ENCODE measurements at regions not wholly inside any gene's neighbourhood (a gene's known extent, or its start where the extent isn't known, plus 50 kb on each side); places are given as distances from the start of the nearest gene placed in this dataset.

DNA sequence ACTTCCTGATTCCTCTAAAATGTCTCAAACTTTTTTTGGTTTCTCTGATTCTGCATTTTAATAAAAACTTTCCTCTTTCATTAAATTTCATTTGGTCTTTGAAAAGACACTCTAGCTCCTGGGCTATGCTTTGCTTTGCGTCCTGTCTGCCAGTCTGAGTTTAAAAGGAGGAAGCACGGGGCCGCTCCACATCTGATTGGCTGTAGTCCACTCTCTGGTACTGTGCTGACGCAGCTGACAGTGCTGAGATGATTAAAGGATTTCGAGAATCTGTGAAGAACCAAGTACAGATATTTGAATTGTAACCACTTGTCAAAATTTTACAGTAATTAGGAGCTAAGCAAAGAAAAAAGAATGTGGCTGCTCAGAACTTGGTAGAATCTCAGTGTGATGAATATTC is 199.6 kb upstream of the HNMT start:
- no peaks in the 10 kb centered on the region for H3K27me3 Mint-ChIP-seq (ENCODE audit: unreplicated experiment)
- no peaks in the 10 kb centered on the region for H3K4me1 Mint-ChIP-seq (ENCODE audit: low read depth, unreplicated experiment)
- no peak overlapping the region for H3K27ac Mint-ChIP-seq (ENCODE audit: unreplicated experiment)
- DNase-seq, result no peak
- TF ChIP-seq, protein P1, sequence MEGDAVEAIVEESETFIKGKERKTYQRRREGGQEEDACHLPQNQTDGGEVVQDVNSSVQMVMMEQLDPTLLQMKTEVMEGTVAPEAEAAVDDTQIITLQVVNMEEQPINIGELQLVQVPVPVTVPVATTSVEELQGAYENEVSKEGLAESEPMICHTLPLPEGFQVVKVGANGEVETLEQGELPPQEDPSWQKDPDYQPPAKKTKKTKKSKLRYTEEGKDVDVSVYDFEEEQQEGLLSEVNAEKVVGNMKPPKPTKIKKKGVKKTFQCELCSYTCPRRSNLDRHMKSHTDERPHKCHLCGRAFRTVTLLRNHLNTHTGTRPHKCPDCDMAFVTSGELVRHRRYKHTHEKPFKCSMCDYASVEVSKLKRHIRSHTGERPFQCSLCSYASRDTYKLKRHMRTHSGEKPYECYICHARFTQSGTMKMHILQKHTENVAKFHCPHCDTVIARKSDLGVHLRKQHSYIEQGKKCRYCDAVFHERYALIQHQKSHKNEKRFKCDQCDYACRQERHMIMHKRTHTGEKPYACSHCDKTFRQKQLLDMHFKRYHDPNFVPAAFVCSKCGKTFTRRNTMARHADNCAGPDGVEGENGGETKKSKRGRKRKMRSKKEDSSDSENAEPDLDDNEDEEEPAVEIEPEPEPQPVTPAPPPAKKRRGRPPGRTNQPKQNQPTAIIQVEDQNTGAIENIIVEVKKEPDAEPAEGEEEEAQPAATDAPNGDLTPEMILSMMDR (IDR thresholded peaks at IDR 0.05; ENCODE audit: partially characterized antibody, unreplicated experiment), result no peak
- no peak overlapping the region for H3K4me3 Mint-ChIP-seq (ENCODE audit: unreplicated experiment)
- H3K36me3 Mint-ChIP-seq (ENCODE audit: unreplicated experiment), result peaks cover 5% of the 10 kb centered on the region
- H3K9me3 Mint-ChIP-seq (ENCODE audit: unreplicated experiment), result no peaks in the 10 kb centered on the region

DNA sequence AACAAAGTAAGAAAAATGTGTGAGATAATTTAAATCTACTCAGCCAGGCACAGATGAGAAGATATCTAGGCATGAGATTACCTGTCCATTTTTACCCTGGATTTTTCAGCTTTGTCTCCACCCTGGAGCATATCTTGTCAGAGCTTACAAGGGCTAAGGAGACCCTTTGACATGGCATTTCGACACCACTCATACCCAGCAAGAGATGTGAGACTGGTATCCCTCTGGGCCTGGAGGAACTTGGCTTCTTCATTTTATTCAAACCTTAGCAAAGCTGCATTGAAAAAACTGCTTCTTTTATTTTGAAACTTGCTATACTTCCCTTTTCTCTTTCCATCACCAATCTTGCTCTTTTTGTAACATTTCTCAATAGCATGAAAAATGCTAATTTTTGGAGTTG is 194.9 kb upstream of the HNMT start:
- TF ChIP-seq, protein P1 (IDR thresholded peaks at IDR 0.05; ENCODE audit: partially characterized antibody, unreplicated experiment), result no peak
- Mint-ChIP-seq H3K27me3 (ENCODE audit: unreplicated experiment) (no peaks in the 10 kb centered on the region), H3K4me3 (ENCODE audit: unreplicated experiment) (no peak overlapping the region), H3K27ac (ENCODE audit: unreplicated experiment) (no peak overlapping the region), H3K36me3 (ENCODE audit: unreplicated experiment) (peaks cover 5% of the 10 kb centered on the region), H3K9me3 (ENCODE audit: unreplicated experiment) (no peaks in the 10 kb centered on the region), H3K4me1 (ENCODE audit: low read depth, unreplicated experiment) (no peaks in the 10 kb centered on the region)
- no peak for DNase-seq

DNA sequence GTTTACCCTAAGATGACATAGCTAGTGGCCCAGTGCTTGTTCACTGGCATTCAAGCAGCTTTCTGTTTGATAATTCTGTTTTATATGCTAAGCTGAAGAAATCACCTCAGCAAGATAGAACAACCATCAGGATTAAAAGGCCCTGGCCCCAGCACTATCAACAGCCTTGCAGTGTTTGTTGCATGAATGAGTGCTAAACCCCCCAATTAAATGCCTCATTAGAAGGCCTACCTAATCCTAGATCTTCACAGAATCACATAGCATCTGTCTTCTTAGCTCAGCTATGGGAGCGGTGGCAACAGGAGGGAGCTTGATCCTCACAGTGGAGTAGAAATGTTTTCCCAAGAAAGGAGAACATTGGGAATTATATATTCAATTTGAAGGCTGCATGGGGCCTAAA is 194.1 kb upstream of the HNMT start:
- Mint-ChIP-seq H3K36me3 (ENCODE audit: unreplicated experiment) (peaks cover 5% of the 10 kb centered on the region), H3K27ac (ENCODE audit: unreplicated experiment) (no peak overlapping the region), H3K4me1 (ENCODE audit: low read depth, unreplicated experiment) (no peaks in the 10 kb centered on the region), H3K4me3 (ENCODE audit: unreplicated experiment) (no peak overlapping the region), H3K9me3 (ENCODE audit: unreplicated experiment) (no peaks in the 10 kb centered on the region), H3K27me3 (ENCODE audit: unreplicated experiment) (no peaks in the 10 kb centered on the region)
- TF ChIP-seq, protein P1 (IDR thresholded peaks at IDR 0.05; ENCODE audit: partially characterized antibody, unreplicated experiment), result no peak
- no peak for DNase-seq

DNA sequence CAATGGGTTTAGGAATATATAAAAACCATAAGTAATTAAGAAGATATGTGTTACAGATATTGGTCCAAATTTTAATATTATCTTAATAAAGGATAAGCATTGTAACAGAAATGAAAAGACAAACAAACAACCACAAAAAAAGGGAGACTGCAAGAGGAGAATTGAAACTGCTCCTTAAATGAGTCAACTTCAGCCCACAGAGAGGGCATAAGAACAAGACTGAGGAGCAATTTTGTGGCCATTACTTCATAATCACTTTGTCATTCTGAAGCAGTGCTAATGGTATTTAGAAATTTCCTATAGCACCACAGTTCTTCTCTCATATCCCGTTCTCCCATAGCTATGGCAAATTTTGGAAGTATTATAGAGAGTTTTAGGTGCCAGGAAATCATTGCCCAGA is 193.2 kb upstream of the HNMT start:
- Mint-ChIP-seq H3K4me1 (ENCODE audit: low read depth, unreplicated experiment) (no peaks in the 10 kb centered on the region), H3K36me3 (ENCODE audit: unreplicated experiment) (peaks cover 5% of the 10 kb centered on the region), H3K9me3 (ENCODE audit: unreplicated experiment) (no peaks in the 10 kb centered on the region), H3K27ac (ENCODE audit: unreplicated experiment) (no peak overlapping the region), H3K27me3 (ENCODE audit: unreplicated experiment) (no peaks in the 10 kb centered on the region), H3K4me3 (ENCODE audit: unreplicated experiment) (no peak overlapping the region)
- TF ChIP-seq, protein P1 (IDR thresholded peaks at IDR 0.05; ENCODE audit: partially characterized antibody, unreplicated experiment), result no peak
- no peak for DNase-seq

DNA sequence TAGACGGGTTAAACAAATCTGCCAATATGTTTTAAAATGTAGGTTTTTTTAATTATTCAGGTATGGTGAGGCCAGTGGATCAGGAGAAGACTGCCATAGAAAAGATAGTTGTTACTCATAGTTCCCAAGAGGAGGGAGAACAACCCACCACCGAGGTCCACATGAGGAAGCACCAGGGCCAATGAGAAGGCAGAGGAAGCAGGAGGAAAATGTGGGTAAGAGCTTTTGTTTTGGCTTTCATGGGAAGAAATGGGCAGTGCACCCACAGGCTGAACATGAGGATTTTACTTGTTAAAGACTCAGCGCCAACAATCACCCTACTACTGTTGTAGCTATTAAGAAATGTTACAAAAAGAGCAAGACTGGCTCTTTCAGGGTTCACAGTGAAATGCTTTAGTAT is 191.8 kb upstream of the HNMT start:
- TF ChIP-seq, protein P1 (IDR thresholded peaks at IDR 0.05; ENCODE audit: partially characterized antibody, unreplicated experiment), result no peak
- Mint-ChIP-seq H3K9me3 (ENCODE audit: unreplicated experiment) (no peaks in the 10 kb centered on the region), H3K4me1 (ENCODE audit: low read depth, unreplicated experiment) (no peaks in the 10 kb centered on the region), H3K27me3 (ENCODE audit: unreplicated experiment) (no peaks in the 10 kb centered on the region), H3K4me3 (ENCODE audit: unreplicated experiment) (no peak overlapping the region), H3K36me3 (ENCODE audit: unreplicated experiment) (peaks cover 5% of the 10 kb centered on the region), H3K27ac (ENCODE audit: unreplicated experiment) (no peak overlapping the region)
- DNase-seq, result no peak

Measured in glutamatergic neuron (in vitro differentiated cells).